ENCODE measurements at regions not wholly inside any gene's neighbourhood (a gene's known extent, or its start where the extent isn't known, plus 50 kb on each side); places are given as distances from the start of the nearest gene placed in this dataset.

DNA sequence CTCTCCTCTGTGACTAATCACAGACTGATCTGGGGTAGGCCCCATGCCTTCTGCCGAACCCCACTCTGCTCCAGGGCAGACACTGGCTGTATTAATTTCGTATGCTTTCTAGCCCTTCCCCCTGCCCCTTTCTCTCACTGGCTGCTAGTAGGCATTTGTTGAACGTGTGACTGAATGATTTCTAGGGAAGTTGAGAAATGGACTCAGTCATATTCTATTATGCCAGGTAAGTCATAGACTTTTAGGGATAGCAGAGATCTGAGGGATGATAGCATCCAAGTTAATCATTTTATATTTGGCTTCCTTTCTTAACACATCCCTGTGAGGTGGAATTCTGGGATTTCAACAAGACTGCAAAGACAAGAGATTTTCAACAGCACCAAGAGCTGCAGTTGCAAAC is 166.4 kb downstream of the FGF9 start:
- H3K36me3 ChIP-seq (ENCODE audit: control insufficient read depth, insufficient read depth, low read length): no peaks in the 10 kb centered on the region
- H3K4me3 ChIP-seq (ENCODE audit: extremely low read depth, insufficient read depth, low read length, poor library complexity, severe bottlenecking): no peak overlapping the region
- H3K27ac ChIP-seq (ENCODE audit: low read depth, low read length, severe bottlenecking): no peak overlapping the region
- WGBS, 2 experiments (ENCODE audit: insufficient coverage in 2 of 2): 96% methylated on average over 2 of the region's 3 CpGs; no CpG with 5 or more reads in 1 of the 2 experiments
- H3K4me1 ChIP-seq (ENCODE audit: control insufficient read depth, insufficient read depth, low read length, poor library complexity, severe bottlenecking): peaks cover 5% of the 10 kb centered on the region
- no peaks in the 10 kb centered on the region for H3K9me3 ChIP-seq (ENCODE audit: control insufficient read depth, low read length)

- Histone ChIP-seq H3K4me1 (ENCODE audit: control insufficient read depth, insufficient read depth, low read length, poor library complexity, severe bottlenecking) (peaks cover 5% of the 10 kb centered on the region), H3K27ac (ENCODE audit: low read depth, low read length, severe bottlenecking) (peak overlapping the region; percentile 64), H3K9me3 (ENCODE audit: control insufficient read depth, low read length) (no peaks in the 10 kb centered on the region), H3K36me3 (ENCODE audit: control insufficient read depth, insufficient read depth, low read length) (no peaks in the 10 kb centered on the region), H3K4me3 (ENCODE audit: extremely low read depth, insufficient read depth, low read length, poor library complexity, severe bottlenecking) (no peak overlapping the region)
- 69 to 100% methylated on average over 2 to 3 of the region's 11 CpGs for WGBS, 2 experiments (ENCODE audit: insufficient coverage in 2 of 2)
These were observed 167.1 kb downstream of the FGF9 start for GRCh38 chr13:21837841-21838551.

- no peak overlapping the region for H3K4me3 ChIP-seq (ENCODE audit: extremely low read depth, insufficient read depth, low read length, poor library complexity, severe bottlenecking)
- 27 to 77% methylated on average over 2 to 3 of the region's 4 CpGs for whole genome bisulfite sequencing, 2 experiments (ENCODE audit: insufficient coverage in 2 of 2)
- no peaks in the 10 kb centered on the region for H3K36me3 ChIP-seq (ENCODE audit: control insufficient read depth, insufficient read depth, low read length)
- H3K4me1 ChIP-seq (ENCODE audit: control insufficient read depth, insufficient read depth, low read length, poor library complexity, severe bottlenecking): no peaks in the 10 kb centered on the region
- H3K9me3 ChIP-seq (ENCODE audit: control insufficient read depth, low read length): no peaks in the 10 kb centered on the region
- no peak overlapping the region for H3K27ac ChIP-seq (ENCODE audit: low read depth, low read length, severe bottlenecking)
These were observed 175.7 kb downstream of the FGF9 start for GRCh38 chr13:21846605-21847004.

DNA sequence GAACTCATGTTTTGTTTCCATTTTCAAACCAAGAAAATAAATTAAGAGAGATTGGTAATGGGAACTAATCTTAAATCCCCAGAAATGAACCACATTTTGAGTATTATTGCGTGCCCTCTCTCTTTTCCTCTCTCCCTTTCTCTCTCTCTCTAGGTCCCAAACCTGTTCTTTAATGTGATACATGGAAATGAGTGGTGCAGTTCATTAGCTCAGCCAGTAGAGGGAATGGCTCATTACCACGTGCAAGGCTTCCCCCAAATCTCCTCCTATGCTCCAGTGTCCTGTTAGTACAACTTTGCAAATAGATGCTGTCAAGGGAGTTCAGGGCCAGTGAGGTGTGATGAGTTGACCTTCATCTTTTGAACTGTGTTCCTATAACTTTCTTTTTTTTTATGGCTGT is 178.4 kb downstream of the FGF9 start:
- no peaks in the 10 kb centered on the region for H3K9me3 ChIP-seq (ENCODE audit: control insufficient read depth, low read length)
- H3K4me1 ChIP-seq (ENCODE audit: control insufficient read depth, insufficient read depth, low read length, poor library complexity, severe bottlenecking): no peaks in the 10 kb centered on the region
- no peak overlapping the region for H3K4me3 ChIP-seq (ENCODE audit: extremely low read depth, insufficient read depth, low read length, poor library complexity, severe bottlenecking)
- WGBS, 2 experiments (ENCODE audit: insufficient coverage in 2 of 2): no CpG with 5 or more reads among the region's 2 CpGs
- H3K27ac ChIP-seq (ENCODE audit: low read depth, low read length, severe bottlenecking): no peak overlapping the region
- H3K36me3 ChIP-seq (ENCODE audit: control insufficient read depth, insufficient read depth, low read length): no peaks in the 10 kb centered on the region

- no peaks in the 10 kb centered on the region for H3K4me1 ChIP-seq (ENCODE audit: control insufficient read depth, insufficient read depth, low read length, poor library complexity, severe bottlenecking)
- 85 to 86% methylated on average over 4 to 6 of the region's 11 CpGs for WGBS, 2 experiments (ENCODE audit: insufficient coverage in 2 of 2)
- no peaks in the 10 kb centered on the region for H3K36me3 ChIP-seq (ENCODE audit: control insufficient read depth, insufficient read depth, low read length)
- H3K9me3 ChIP-seq (ENCODE audit: control insufficient read depth, low read length): no peaks in the 10 kb centered on the region
- no peak overlapping the region for H3K27ac ChIP-seq (ENCODE audit: low read depth, low read length, severe bottlenecking)
- no peak overlapping the region for H3K4me3 ChIP-seq (ENCODE audit: extremely low read depth, insufficient read depth, low read length, poor library complexity, severe bottlenecking)
These were observed 179.4 kb downstream of the FGF9 start for GRCh38 chr13:21850013-21851006.

DNA sequence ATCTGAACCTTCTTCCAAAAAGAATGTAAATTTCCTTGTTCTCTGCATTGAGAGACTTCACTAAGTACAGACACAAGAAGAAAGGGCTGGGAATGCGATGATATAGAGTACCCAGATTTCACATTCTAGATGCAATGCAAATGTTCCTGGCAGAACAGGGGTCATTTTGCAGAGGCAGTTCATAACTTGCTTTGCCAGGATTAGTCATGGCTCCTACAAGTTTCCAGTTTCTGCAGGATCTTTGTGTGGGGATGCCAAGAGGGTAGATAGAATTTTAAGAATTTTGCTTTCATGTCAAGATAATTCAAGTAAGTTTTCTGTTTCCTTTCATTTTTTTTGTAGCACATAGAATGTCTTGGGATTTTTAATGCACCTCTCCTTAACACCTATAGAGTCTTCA is 181.2 kb downstream of the FGF9 start:
- H3K4me3 ChIP-seq (ENCODE audit: extremely low read depth, insufficient read depth, low read length, poor library complexity, severe bottlenecking): no peak overlapping the region
- H3K27ac ChIP-seq (ENCODE audit: low read depth, low read length, severe bottlenecking): no peak overlapping the region
- H3K4me1 ChIP-seq (ENCODE audit: control insufficient read depth, insufficient read depth, low read length, poor library complexity, severe bottlenecking): no peaks in the 10 kb centered on the region
- H3K36me3 ChIP-seq (ENCODE audit: control insufficient read depth, insufficient read depth, low read length): no peaks in the 10 kb centered on the region
- H3K9me3 ChIP-seq (ENCODE audit: control insufficient read depth, low read length): no peaks in the 10 kb centered on the region
- WGBS, 2 experiments (ENCODE audit: insufficient coverage in 2 of 2): 57 to 90% methylated on average over 1 of the region's 1 CpG

- H3K27ac ChIP-seq (ENCODE audit: low read depth, low read length, severe bottlenecking): no peak overlapping the region
- H3K4me3 ChIP-seq (ENCODE audit: extremely low read depth, insufficient read depth, low read length, poor library complexity, severe bottlenecking): no peak overlapping the region
- no peaks in the 10 kb centered on the region for H3K9me3 ChIP-seq (ENCODE audit: control insufficient read depth, low read length)
- no peaks in the 10 kb centered on the region for H3K36me3 ChIP-seq (ENCODE audit: control insufficient read depth, insufficient read depth, low read length)
- no peaks in the 10 kb centered on the region for H3K4me1 ChIP-seq (ENCODE audit: control insufficient read depth, insufficient read depth, low read length, poor library complexity, severe bottlenecking)
- 71% methylated on average over 1 of the region's 1 CpG; no CpG with 5 or more reads in 1 of the 2 experiments for WGBS, 2 experiments (ENCODE audit: insufficient coverage in 2 of 2)
These were observed 182.9 kb downstream of the FGF9 start for GRCh38 chr13:21853779-21854178.

DNA sequence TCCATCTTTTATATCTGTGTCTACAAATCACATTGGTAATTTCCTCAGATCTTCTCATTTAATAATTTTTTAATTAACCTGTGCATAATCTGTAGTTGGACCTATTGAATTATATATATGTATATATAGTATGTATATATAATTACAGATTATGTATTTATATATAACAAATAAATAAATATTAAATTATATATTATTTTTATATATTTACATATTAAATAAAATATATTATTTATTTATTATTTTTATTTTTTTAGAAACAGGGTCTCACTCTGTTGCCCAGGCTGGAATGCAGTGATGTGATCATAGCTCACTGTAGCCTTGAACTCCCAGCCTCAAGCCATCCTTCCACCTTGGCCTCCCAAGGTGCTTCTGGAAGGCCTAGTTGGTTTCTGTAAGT is 197.9 kb downstream of the FGF9 start:
- no peak overlapping the region for H3K27ac ChIP-seq (ENCODE audit: low read depth, low read length, severe bottlenecking)
- H3K36me3 ChIP-seq (ENCODE audit: control insufficient read depth, insufficient read depth, low read length): no peaks in the 10 kb centered on the region
- no peaks in the 10 kb centered on the region for H3K4me1 ChIP-seq (ENCODE audit: control insufficient read depth, insufficient read depth, low read length, poor library complexity, severe bottlenecking)
- no peak overlapping the region for H3K4me3 ChIP-seq (ENCODE audit: extremely low read depth, insufficient read depth, low read length, poor library complexity, severe bottlenecking)
- no peaks in the 10 kb centered on the region for H3K9me3 ChIP-seq (ENCODE audit: control insufficient read depth, low read length)

- Histone ChIP-seq H3K4me3 (ENCODE audit: extremely low read depth, insufficient read depth, low read length, poor library complexity, severe bottlenecking) (no peak overlapping the region), H3K4me1 (ENCODE audit: control insufficient read depth, insufficient read depth, low read length, poor library complexity, severe bottlenecking) (no peaks in the 10 kb centered on the region), H3K36me3 (ENCODE audit: control insufficient read depth, insufficient read depth, low read length) (no peaks in the 10 kb centered on the region), H3K9me3 (ENCODE audit: control insufficient read depth, low read length) (no peaks in the 10 kb centered on the region), H3K27ac (ENCODE audit: low read depth, low read length, severe bottlenecking) (no peak overlapping the region)
- 80 to 94% methylated on average over 4 to 5 of the region's 7 CpGs for WGBS, 2 experiments (ENCODE audit: insufficient coverage in 2 of 2)
These were observed 200.5 kb downstream of the FGF9 start for GRCh38 chr13:21871382-21871781.

- 84 to 88% methylated on average over 1 to 3 of the region's 5 CpGs for WGBS, 2 experiments (ENCODE audit: insufficient coverage in 2 of 2)
- no peaks in the 10 kb centered on the region for H3K4me1 ChIP-seq (ENCODE audit: control insufficient read depth, insufficient read depth, low read length, poor library complexity, severe bottlenecking)
- no peak overlapping the region for H3K27ac ChIP-seq (ENCODE audit: low read depth, low read length, severe bottlenecking)
- H3K9me3 ChIP-seq (ENCODE audit: control insufficient read depth, low read length): no peaks in the 10 kb centered on the region
- H3K4me3 ChIP-seq (ENCODE audit: extremely low read depth, insufficient read depth, low read length, poor library complexity, severe bottlenecking): no peak overlapping the region
- H3K36me3 ChIP-seq (ENCODE audit: control insufficient read depth, insufficient read depth, low read length): no peaks in the 10 kb centered on the region
These were observed 201.0 kb downstream of the FGF9 start for GRCh38 chr13:21871919-21872318.

DNA sequence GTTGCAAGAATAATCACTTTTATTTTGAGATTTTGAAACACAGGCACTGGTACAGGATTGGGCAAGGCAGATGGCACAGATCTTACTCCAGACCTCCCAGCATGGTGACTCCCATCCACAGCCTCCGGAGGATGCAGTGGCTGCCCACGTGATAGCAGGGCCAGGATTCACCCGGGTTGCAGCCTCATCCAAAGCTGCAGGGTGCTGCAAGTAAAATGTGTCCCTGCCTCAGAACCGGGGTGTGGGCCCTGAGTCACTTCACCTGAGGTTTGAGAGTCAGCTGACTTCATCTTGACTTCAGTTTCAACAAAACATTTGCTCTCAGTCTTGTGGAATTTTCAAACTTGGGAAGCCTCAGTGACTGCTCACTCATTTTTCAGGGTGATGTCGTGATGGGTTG is 201.9 kb downstream of the FGF9 start:
- no peaks in the 10 kb centered on the region for H3K36me3 ChIP-seq (ENCODE audit: control insufficient read depth, insufficient read depth, low read length)
- WGBS, 2 experiments (ENCODE audit: insufficient coverage in 2 of 2): 68 to 71% methylated on average over 4 of the region's 5 CpGs
- H3K27ac ChIP-seq (ENCODE audit: low read depth, low read length, severe bottlenecking): no peak overlapping the region
- no peak overlapping the region for H3K4me3 ChIP-seq (ENCODE audit: extremely low read depth, insufficient read depth, low read length, poor library complexity, severe bottlenecking)
- no peaks in the 10 kb centered on the region for H3K9me3 ChIP-seq (ENCODE audit: control insufficient read depth, low read length)
- no peaks in the 10 kb centered on the region for H3K4me1 ChIP-seq (ENCODE audit: control insufficient read depth, insufficient read depth, low read length, poor library complexity, severe bottlenecking)

Data from mesodermal cell (in vitro differentiated cells).